ENCODE measurements at regions not wholly inside any gene's neighbourhood (a gene's known extent, or its start where the extent isn't known, plus 50 kb on each side); places are given as distances from the start of the nearest gene placed in this dataset.

DNA sequence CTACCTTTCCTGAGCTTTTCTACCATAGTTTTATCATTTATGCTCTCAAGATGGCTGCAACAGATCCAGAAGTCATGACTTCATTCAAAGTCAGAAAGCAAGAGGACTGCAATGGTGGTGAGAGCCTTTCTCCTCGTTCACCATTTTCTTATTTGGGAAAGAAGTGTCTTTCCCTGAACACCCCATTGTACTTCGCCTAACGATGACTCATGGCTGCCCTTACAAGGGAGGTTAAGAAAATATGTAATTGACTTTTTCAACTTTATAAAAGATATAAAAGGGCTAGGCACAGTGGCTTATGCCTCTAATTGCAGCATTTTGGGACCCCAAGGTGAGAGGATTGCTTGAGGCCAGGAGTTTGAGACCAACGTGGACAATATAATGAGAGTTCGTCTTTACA is 541.7 kb downstream of the METTL15 start:
- DNase-seq (ENCODE audit: low read depth in 3 of 3, low spot score in 1 of 3), result no peak

DNA sequence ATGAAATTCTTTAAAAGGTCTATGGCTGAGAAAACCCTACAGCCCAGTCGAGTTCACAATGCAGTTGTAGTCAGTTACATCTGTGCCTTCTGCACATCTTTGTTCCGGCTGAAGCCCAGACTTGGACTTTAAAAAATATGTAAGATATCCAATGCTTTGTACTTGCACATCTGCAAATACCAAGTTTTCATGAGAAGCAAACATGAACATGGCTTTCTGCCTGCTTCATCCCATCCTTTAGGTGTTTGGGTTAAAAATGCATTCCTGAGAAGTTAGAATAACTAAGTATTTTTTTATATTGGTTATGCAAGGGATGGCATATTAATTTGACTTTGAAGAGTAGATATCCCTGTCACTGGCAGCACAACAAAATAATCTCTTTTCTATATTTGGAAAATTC is 528.4 kb downstream of the METTL15 start:
- no peak for DNase-seq (ENCODE audit: low read depth in 3 of 3, low spot score in 1 of 3)

DNA sequence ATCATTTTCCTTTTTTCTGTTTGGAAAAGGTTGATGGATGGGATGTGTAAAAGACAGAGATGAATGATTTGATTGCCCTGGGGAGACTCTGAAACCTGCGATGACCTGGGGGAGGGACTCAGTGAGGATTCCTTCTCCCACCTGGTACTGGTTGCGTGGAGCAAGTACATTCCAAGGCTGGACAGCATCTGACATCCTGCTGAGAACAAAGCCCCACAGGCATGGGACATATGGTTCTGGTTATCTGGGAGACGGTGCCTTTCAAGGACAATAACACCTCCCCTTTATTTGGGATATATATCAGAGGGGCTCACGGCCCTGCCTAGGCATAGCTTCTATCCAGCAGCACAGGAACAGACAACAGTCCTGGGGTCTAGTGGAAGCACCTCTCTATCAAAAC is 527.8 kb downstream of the METTL15 start:
- no peak for DNase-seq (ENCODE audit: low read depth in 3 of 3, low spot score in 1 of 3)

DNA sequence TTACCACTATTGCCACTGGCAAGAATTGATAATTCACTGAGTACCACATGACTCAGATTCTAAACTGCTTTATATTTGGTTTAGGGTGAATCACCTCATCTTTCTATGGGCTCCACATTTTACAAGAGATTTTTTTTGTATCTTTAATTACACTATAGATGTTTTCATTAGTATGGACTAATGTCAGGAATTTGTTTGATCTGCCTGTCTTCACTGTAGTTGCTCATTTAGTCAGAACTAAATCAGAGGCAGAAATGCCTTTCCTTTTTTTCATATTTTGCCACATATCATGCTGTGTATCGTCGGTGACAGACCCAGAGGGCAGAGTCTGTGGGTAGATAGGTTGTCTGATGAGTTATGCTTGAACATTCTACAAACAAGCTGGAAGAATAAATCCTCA is 524.1 kb downstream of the METTL15 start:
- DNase-seq (ENCODE audit: low read depth in 3 of 3, low spot score in 1 of 3), result no peak

DNA sequence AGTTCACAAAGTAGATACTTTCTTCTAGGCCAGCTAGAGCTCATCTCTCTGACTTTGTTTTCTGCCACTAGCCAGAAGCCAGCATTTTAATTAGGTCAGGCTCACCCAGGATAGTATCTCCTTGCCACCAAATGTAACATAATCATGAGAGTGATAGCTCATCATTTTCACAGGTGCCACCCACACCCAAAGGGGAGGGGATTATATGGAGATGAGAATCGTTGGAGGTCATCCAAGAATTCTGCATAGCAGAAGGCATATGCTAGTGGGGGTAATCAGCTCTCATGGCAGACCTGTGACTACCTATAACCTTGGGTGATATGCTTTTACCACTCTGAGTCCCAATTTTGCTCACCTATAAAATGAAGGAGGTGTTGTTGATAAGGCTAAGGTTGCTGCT is 523.0 kb downstream of the METTL15 start:
- no peak for DNase-seq (ENCODE audit: low read depth in 3 of 3, low spot score in 1 of 3)

DNA sequence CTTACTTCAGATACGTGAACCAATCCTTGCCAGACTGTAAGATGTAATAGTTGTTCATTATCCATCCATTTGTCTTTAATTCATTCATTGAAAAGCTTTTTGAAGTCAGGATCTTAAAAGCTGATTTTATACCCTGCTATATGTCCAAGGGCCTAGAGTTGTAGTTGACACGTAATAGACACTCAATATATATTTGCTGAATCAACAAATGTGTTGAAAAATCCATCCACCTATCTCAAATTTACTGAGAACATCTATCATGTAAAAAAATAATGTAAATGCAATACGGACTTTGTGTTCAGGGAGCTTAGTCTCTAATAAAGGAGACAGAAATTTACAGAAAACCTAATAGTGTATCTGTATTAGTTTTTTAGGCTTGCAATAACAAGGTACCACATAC is 521.0 kb downstream of the METTL15 start:
- no peak for DNase-seq (ENCODE audit: low read depth in 3 of 3, low spot score in 1 of 3)

DNA sequence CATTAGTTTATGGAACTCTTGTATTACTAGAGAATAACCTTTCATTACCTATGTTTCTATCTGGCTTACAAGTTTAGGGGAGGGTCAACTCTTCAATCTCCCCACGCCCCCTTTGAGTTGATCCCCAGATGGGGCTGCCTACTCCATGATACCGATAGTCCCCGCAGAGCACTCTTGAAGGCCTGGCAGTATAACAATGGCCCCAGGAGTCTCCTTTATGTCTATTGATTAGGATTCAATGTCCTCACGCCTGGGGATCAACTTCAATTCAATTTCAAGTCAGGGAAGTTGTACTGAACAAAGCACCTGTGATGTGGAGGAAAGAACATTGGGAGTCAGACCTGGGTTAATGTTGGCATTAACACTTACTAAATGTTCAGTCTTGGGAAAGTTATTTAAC is 520.2 kb downstream of the METTL15 start:
- no peak for DNase-seq (ENCODE audit: low read depth in 3 of 3, low spot score in 1 of 3)

DNA sequence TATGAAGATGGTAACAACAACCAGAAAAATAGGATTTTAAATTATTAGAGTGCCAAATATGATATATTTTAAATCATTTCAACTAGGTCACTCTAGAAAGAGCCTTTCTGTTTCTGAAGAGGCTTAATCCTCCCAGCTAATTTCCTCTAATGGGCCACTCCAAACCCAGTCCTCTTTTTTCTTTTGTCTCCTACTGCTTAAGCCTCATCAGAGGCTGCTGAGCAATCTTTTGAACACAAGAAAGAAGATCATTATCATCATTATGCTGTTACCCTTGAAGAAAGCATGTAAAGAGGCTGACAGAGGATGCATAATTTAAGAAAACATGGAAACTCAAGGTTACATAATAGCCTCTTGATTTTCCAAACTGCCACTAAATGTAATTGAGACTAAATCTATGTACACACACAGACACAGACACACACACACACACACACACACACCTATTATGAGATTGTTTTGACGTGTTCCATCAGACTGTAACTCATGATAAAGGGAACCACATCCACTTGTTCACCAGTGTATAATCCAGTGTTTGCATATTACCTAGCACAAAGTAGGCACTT is 519.6 kb downstream of the METTL15 start:
- DNase-seq (ENCODE audit: low read depth in 3 of 3, low spot score in 1 of 3), result no peak

DNA sequence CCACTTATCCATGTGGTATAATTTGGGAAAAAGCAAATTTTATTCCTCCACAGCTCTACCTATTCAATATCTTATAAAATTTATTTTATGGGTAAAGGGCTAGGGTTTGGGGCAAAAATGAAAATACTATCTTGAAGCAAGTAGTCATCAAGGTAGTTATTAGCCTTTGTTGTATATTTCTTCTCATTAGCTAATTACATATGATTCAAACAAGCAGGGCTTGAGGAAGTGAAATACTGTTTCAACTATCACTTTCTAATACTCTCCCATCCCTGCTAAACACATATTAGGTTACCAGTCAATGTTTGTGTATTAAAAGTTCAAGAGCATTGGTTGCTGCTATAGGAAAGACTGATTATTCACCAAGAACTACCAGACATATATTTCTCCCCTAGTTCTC is 517.3 kb downstream of the METTL15 start:
- no peak for DNase-seq (ENCODE audit: low read depth in 3 of 3, low spot score in 1 of 3)

DNA sequence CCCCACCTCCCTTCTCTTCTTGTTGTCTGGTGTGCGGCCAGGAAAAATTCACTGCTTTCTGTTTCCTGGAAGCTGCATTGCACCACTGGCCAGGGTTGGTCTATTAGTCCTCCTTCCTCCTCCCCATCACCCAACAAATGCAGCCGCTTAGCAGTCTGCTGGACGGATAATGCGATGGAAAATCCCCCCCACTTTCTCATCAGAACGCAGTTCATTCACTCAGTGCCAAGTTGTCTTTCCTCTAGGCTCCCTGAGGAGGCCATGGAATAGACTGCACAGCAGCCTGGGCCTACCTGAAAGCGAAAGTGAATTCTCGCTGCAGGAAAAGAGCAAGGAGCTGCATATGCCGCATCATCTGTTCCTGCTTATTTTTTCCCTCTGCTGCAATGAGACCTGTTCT is 513.6 kb downstream of the METTL15 start:
- no peak for DNase-seq (ENCODE audit: low read depth in 3 of 3, low spot score in 1 of 3)

DNA sequence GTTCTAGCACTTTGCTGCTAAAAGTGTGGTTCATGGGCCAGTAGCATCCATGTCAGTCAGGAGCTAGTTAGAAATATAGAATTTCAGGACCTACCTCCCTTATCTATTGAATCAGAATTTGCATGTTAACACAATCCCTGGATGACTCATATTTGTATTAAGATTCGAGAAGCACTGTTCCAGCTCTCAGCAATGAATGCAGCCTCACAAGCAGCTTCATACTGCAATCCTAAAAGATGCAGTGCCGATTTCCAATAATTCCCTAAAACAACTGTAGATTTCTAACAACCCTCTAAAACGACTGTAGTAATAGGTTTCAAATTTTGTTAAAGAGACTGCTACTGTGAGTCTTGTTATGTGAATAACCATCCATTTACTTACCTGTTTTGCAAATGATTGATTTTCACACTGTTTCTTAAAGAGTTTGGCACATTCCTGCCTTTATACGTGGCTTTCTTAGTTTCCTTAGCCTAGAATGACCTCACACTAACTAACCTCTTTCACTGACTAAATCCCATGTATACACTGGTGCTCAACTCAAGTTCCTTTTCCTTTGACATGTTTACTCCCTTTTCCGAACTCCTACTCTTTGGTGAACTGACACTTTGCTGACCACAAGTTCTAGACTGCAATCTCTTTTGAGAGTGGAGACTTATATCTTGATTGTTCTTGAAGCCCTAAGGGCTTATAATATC is 511.8 kb downstream of the METTL15 start:
- no peak for DNase-seq (ENCODE audit: low read depth in 3 of 3, low spot score in 1 of 3)

DNA sequence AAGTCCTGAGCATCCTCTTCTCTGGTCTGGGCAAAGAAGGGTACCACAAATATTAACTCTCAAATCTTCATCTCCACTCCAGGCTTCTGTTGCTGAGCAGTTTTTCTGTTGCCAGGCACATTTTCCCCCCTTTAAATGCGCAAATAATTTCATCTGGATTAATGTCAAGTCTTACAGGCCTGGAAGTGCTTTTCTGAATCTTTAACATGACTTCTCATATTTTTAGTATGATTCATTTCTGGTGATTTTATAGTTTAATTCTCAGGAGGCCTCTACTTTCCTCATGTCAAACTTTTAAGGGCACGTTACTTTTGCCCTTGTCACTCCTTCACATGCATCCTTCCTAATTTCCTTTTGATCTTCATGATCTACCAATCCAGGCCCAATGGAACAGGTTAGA is 510.2 kb downstream of the METTL15 start:
- DNase-seq (ENCODE audit: low read depth in 3 of 3, low spot score in 1 of 3), result no peak

DNA sequence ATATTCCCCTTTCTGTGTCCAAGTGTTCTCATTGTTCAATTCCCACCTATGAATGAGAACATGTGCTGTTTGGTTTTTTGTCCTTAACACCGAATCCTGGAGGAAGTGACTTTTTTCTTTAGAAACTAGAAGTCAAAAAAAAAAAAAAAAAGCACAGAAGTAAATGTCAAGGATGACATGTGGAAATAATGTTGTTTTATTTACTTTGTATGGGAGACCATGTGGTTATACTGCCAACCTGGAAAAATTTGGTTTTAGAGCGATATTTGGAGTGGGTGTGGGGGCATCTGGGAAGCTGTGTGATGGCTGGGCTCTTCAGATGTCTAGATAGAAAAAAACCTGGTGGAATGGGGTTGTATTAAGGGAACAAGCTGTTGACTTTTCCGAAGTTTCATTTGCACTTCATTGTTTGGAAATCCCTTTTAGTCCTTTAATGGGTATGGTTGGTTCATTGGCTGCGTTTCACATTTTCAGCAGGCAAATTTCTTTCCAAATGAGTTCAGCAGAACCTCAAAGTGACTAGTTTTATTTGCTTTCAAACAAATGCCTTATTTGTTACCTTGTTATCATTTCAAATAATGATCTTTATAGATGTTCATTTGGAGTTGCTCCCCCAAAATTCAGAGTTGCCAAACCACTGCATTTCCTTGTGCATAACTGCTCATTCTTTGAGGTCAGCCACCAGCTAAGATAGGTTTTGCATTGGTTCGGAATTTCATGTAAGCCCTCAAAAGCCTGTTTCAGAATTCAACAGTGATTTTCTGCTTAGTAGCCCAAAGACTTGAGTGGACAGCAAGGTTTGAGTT is 508.2 kb downstream of the METTL15 start:
- DNase-seq (ENCODE audit: low read depth in 3 of 3, low spot score in 1 of 3), result no peak

DNA sequence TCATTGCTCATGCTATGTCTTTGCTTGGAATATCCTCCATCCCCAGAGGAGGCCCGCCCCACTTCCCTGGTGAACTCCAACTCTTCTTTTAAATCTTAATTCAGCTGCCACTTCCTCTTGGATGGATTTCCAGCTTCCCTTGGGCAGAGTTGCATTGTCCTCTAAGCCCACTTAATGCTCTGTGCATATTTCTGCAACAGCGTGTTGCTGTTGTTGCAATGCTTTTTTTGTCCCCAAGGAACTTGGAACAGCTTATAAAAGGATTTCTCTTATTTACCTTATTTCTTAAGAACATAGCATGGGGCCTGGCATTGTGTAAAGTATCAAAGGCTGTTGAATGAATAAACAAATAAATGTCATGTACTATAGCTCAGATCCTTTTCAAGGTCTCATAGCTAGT is 507.4 kb downstream of the METTL15 start:
- DNase-seq (ENCODE audit: low read depth in 3 of 3, low spot score in 1 of 3), result no peak

DNA sequence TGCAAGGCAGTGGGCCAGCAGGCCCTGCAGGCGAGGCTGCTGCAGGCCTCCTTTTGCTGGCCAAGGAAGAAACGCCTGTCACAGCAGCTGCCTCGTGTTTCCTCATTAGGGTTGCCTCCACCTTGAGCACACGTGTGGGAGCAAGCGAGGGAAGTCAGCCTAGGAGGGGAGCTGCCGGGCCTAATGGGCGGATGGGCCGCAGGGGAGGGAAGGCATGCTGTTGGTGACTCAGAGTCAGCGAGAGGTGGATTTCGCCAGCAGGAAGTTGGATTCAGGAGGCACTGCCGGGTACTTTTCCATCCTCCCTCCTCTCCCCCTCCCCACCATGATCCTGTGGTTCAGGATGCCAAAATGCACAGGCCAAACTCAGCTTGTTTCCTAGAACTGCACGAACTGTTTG is 498.7 kb downstream of the METTL15 start:
- DNase-seq (ENCODE audit: low read depth in 3 of 3, low spot score in 1 of 3), result no peak

DNA sequence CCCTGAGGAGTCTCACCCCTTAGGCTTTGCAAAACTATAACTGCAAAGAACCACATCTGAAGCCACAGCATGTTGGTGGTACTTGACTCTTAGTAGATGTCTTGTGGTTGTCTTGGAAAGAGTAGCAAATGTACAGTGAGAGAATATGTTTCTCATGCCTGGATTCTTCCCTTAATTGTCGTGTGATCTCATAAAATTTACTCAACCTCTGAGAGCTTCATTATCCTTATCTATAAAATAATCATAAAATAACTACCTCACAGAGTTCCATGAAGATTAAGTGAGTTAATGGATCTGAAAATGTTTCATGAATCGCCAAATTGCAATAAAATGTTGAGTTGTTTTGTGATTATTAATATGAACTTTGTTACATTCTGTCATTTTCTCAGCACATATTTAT is 491.5 kb downstream of the METTL15 start:
- no peak for DNase-seq (ENCODE audit: low read depth in 3 of 3, low spot score in 1 of 3)

DNA sequence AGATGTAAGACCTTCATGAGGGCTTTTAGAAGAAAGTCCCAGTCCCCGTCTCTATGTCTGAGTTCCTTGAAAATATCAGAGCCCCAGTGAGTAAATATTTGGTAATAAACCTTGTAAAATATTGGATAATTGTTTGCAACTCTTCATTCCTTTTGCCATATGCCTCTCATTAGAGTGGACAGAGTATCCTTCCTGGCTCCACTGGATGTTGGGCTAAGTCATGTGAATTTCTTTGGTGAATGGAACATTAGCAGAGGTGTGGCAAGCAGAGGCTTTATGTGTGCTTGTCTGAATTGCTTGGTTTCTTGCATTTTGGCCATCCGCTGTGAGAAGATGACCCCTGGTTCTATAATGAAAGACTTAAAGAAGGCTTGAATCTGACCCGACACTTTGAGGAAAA is 490.3 kb downstream of the METTL15 start:
- no peak for DNase-seq (ENCODE audit: low read depth in 3 of 3, low spot score in 1 of 3)

DNA sequence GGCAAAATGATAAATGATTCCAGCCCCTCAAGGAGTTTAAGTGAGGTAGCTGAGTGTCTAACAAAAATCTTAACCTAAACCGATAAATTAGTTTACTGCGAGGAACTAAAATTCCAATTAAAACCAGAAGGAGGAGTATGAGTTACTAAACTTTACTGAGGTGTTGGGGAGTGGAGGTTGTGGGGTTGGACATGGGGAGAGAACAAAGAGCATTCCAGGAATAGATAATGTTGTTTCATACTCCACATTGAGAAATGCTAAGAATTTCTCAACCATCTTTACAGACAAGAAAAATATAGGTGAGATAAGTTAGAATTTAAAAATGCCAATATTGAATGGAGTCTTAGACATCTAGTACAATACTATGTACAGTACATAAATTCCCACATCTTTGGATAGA is 488.6 kb downstream of the METTL15 start:
- DNase-seq (ENCODE audit: low read depth in 3 of 3, low spot score in 1 of 3), result no peak

DNA sequence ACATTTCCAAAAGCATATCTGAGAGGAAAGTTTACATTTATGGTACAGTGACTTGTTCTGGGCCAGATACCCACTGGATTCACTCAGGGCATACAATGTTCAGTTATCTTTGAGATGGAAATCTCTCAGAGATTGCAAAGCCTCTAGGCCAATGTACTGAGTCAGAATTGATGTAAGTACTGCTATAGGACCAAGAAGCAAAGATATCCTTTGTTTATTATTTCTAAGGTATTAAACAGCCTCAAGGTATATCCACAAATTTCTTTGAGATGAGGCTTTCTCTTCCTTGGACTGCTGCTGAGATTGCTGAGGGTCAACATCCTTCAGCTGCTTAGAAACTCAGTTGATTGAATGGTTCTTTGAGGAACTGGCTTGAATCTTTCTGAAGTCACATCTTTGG is 484.0 kb downstream of the METTL15 start:
- no peak for DNase-seq (ENCODE audit: low read depth in 3 of 3, low spot score in 1 of 3)

DNA sequence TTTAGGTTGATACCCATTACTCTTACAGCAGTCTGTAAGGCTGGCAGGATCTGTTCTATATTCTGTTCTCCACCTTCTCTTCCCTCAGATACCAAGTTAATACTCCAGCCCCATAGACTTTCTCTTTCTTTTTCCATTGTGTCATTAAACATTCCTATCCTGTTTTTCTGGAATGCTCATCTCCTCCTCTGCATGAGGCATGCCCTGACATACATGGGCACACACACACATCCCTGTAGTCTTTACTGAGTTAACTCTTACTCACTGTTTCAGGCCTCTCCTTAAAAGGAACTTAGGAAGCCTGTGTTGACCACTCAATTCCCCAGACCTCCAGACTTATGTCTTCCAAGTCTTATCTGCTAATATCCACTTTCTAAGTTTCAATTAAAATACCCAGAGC is 476.8 kb downstream of the METTL15 start:
- no peak for DNase-seq (ENCODE audit: low read depth in 3 of 3, low spot score in 1 of 3)

DNA sequence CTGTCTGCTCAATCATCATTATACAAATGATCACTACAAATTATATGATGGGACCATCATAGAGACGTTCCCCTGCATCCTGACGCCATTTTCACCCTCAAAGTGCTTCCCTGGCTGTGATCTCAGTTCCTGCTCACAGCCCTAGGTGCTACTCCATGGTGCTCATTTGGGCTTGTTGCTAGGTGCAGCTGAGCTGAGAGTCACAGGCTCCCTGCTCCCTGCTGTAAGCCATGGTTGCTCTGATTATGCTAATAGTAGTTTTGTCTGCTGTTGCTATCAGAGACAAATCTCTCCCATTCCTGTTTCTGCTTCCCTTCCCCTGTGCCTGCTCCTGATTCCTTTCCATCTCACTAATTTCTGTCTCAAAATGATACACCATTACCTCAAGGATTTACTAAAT is 474.3 kb downstream of the METTL15 start:
- DNase-seq (ENCODE audit: low read depth in 3 of 3, low spot score in 1 of 3), result no peak
